ENCODE measurements at regions not wholly inside any gene's neighbourhood (a gene's known extent, or its start where the extent isn't known, plus 50 kb on each side); places are given as distances from the start of the nearest gene placed in this dataset.
"Not testable (repeated sequence)": the region's sequence is repeated elsewhere in the genome, so short reads cannot be mapped to it uniquely, and the experiment has no call there.

DNA sequence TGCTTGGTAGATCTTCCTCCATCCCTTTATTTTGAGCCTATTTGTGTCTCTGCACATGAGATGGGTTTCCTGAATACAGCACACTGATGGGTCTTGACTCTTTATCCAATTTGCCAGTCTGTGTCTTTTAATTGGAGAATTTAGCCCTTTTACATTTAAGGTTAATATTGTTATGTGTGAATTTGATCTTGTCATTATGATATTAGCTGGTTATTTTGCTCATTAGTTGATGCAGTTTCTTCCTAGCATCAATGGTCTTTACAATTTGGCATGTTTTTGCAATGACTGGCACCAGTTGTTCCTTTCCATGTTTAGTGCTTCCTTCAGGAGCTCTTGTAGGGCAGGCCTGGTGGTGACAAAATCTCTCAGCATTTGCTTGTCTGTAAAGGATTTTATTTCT, 72.4 kb downstream of the HNRNPD start:
- not testable (repeated sequence) for DNase-seq (ENCODE audit: low read depth in 2 of 2)

GRCh38 chr4:82293304-82293703, 80.5 kb downstream of the HNRNPD start:
- DNase-seq (ENCODE audit: low read depth in 2 of 2) = peak in 1 of 2 donors; percentile 29

- no peak for DNase-seq (ENCODE audit: low read depth in 2 of 2)
Observed at GRCh38 chr4:82287720-82288119, 86.1 kb downstream of the HNRNPD start.

DNA sequence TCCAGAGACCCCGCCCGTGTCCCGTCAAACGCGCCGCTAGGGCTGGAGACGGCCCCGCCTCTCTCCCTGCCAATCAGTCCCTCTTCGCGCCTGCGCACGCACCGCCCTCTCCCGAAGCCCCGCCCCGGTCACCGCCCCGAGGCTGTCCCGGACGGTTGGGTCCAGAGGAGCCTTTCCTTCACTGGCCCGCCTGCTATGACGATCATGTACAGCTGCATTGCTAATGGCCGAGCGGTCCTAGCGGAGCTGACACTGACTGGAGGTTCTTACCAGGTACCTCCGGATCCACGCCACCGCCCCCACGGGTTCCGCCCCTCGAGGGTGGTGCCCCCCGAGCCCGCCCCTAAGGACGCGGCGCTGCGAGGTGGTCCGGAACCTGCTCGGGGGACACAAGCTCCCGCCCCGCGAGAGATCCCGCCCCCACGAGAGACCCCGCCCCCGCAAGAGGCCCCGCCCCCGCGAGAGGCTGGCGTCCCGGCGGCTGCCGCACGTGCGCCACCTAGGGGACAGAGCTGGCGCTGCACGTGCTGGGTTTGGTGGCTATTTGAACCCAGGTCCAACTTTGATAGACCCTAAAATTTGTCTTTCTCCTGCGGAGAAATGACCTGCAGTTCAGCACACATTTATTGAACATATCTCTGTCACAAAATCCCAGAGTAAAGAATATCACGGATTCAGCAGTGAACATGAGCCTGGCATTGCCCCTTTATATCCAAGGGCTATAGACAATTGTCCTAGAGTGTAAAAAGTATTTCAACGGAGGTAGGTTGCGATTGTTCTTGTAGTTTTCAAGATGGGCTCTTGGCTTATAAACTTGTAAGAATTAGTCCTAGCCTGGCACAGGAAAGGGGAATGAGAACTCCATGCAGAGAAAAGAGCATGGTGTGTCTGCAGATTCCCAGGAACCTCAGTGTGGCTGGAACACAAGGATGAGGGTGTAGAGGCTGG, 88.7 kb downstream of the HNRNPD start:
- peak; percentile 97 to 98 for DNase-seq (ENCODE audit: low read depth in 2 of 2)

DNA sequence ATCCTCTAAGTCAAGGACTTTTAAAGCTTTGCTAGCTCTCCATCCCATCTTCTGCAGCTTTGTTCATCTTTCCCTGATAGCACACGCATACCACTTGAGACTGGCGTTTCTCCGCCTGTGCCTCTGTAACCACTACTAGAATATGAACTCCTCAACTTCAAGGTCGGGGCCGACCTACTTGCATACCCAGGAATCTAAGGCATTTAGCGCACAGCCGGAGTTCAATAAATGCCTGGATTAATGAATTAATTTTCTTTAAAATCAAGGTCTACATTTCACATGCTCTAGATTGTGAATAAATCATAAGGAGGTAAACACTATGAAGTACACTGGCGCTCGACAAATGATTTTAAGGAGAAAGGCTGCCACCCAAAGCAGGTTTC, 89.3 kb downstream of the HNRNPD start:
- no peak for DNase-seq (ENCODE audit: low read depth in 2 of 2)

DNA sequence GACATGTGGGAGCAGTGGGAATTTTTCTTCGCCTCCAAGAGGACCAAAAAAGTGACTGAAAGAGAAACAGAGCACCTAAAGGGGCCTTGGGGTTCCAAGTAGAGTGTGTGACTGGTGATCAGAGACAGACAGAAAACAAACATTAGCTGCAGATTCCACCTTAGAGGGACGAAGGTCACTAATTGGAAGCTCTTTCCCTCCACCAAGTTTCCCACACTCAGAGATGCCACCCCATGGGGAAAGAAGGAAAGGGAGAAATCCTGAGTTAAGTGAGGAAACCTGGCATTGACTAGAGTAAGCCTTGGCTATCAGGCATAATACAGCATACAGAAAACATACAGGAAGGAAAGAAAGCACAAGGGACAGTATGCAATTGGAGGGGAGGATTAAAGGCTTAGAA, 90.9 kb downstream of the HNRNPD start:
- no peak for DNase-seq (ENCODE audit: low read depth in 2 of 2)

DNA sequence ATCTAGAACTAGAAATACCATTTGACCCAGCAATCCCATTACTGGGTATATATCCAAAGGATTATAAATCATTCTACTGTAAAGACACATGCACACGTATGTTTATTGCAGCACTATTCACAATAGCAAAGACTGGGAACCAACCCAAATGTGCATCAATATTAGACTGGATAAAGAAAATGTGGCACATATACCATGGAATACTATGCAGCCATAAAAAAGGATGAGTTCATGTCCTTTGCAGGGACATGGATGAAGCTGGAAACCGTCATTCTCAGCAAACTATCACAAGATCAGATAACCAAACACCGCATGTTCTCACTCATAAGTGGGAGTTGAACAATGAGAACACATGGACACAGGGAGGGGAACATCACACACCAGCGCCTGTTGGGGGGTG, 94.2 kb downstream of the HNRNPD start:
- not testable (repeated sequence) for DNase-seq (ENCODE audit: low read depth in 2 of 2)

GRCh38 chr4:82276332-82276640, 97.5 kb downstream of the HNRNPD start:
- no peak for DNase-seq (ENCODE audit: low read depth in 2 of 2)

- no peak for DNase-seq (ENCODE audit: low read depth in 2 of 2)
Observed at GRCh38 chr4:82275431-82276331, 98.1 kb downstream of the HNRNPD start.

DNA sequence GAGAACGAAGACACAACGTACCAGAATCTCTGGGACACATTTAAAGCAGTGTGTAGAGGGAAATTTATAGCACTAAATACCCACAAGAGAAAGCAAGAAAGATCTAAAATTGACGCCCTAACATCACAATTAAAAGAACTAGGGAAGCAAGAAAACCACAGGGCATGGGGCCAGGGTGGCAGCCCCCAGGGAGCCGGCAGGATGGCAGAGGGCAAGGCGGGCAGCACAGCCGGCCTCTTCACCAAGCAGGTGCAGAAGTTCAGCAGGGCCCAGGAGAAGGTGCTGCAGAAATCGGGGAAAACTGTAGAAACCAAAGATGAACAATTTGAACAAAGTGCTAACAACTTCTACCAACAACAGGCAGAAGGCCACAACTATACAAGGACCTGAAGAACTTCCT, 99.1 kb downstream of the HNRNPD start:
- DNase-seq (ENCODE audit: low read depth in 2 of 2) = not testable (repeated sequence)

DNA sequence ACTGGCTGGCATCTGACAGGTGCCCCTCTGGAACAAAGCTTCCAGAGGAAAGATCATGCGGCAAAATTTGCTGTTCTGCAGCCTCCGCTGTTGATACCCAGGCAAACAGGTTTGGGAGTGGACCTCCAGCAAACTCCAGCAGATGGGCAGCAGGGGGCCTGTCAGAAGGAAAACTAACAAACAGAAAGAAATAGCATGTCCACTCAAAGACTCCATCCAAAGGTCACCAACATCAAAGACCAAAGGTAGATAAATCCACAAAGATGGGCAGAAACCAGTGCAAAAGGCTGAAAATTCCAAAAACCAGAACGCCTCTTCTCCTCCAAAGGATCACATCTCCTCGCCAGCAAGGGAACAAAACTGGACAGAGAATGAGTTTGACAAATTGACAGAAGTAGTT, 101.3 kb downstream of the HNRNPD start:
- not testable (repeated sequence) for DNase-seq (ENCODE audit: low read depth in 2 of 2)

GRCh38 chr4:82271915-82272480, 101.8 kb downstream of the HNRNPD start:
- not testable (repeated sequence) for DNase-seq (ENCODE audit: low read depth in 2 of 2)

DNA sequence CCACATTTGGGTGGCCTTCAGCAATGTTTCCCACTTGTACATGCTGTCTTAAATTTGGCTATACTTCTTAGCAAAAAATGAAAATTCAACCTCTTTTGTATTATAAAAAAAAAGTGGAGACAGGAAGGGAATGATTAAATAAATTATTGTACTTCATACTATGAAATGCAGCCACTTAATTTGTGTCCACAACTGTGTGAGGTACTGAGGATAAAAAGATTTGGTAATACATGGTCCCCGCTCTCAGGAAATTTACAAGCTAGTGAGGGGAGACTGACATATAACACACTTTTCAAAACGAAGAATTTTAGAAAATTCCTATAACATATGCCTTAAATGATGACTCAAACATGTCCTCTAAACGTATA, 105.0 kb downstream of the HNRNPD start:
- DNase-seq (ENCODE audit: low read depth in 2 of 2) = no peak

DNA sequence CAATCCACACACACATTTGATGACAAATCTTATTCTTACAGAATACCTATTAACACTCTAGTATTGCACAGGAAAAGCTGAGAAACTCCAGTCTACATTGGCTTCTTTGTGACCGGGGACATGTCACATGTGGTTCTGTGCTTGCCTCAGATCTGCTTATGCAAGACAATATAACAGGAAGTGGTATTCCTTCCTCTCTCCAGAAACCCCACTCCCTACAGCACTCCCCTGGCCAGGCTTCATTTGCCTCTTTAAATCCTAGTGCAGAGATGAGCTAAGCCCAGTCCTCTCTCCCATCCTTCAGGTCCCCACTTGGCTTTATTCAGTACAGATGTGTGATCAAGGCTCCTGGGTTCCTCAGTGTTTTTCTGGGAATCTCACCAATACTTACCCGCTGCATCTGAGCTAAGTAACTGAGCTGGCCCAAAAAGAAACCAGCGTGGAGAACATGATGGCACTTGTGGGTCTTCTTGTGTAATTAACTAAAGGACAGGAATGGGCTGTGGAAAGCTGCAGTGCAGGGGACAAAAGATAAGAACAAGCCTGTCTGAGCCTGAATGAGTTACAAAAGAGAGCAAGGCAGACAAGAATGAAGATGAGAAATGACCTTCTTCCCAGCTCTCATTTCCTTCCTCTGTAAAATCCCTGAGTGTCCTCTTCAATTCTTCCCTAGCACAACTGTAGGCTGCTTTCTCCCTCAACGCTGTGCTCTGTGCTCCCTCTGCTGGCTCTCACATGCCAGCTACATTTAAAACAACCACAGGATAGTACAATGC, 105.6 kb downstream of the HNRNPD start:
- peak; percentile 8 for DNase-seq (ENCODE audit: low read depth in 2 of 2)

DNA sequence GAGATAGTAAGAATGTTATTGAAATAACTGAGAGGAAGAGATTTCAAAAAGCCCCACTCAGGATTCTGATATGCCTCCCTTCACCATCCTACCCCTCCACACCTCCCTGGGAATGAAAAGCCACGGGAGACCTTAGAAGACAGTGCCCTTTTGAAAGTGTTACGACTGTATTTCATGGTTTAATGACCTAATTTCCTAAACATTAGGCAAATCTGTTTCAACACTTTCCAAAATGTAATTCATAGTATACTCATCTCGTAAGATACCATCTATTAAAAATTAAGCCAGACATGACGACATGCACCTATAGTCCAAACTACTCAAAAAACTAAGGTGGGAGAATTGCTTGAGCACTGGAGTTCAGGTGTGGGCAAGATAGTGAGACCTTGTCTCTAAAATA, 106.3 kb downstream of the HNRNPD start:
- DNase-seq (ENCODE audit: low read depth in 2 of 2) = no peak

DNA sequence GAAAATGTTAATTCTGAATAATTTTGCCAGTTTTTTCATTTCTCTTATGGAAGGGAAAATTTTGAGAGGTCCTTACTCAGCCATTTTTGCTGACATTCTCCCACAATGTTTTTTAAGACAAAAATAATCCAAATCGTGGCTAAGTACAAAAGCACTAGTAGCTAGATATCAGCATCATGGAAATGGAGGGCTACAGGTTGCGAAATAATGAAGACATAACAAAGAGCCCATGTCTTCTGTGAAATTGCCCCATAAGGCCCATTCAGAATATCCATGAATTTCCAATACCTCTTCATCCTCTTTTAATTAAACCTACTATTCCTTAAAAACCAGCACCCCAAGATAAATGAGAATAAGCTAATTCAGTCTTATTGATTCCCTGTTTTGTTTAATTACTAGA, 107.4 kb downstream of the HNRNPD start:
- DNase-seq (ENCODE audit: low read depth in 2 of 2) = no peak

DNA sequence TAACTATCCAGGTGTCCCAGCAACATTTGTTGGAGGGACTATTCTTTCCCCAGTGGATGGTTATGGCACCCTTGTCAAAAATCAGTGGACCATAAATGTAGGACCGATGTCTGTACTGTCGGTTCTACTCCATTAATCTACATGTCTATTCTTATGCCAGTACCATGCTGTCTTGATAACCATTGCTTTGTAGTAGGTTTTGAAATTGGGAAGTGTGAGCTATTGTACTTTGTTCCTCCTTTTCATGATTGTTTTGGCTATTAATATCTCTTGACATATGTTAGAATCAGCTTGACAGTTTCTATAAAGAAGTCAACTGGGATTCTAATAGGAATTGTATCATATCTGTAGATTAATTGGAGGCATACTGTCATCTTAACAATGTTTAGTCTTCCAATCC, 112.7 kb downstream of the HNRNPD start:
- no peak for DNase-seq (ENCODE audit: low read depth in 2 of 2)

DNA sequence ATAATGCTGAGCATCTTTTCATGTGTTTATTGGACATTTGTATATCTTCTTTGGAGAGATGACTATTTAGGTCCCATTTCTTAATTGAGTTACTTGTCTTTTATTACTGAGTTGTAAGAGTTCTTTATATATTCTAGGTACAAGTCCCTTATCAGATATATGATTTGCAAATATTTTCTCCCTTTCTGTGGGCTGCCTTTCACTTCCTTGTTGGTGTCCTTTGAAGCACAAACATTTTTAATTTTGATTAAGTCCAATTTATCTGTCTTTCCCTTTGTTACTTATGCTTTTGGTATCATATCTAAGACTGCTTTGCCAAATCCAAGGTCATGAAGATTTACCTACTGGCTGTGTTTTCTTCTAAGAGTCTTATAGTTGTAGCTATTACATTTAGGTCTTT, 113.2 kb downstream of the HNRNPD start:
- no peak for DNase-seq (ENCODE audit: low read depth in 2 of 2)

DNA sequence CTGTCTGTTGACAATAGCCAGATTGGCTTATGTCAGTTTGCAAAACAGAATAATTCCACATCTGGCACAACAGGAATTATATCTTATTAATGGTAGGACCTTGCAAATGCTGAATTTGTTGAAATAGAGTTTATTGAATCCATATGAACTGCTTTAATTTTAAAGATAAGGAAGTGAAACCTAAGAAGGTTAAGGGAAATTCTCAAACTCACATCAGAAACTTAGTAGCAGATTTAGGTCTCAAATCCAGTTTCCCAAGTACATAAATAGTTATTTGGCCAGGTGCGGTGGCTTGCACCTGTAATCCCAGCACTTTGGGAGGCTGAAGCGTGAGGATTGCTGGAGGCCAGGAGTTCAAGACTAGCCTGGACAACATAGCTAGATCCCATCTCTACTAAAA, 117.1 kb downstream of the HNRNPD start:
- DNase-seq (ENCODE audit: low read depth in 2 of 2) = no peak

- DNase-seq (ENCODE audit: low read depth in 2 of 2) = no peak
Observed at GRCh38 chr4:82255657-82256056, 118.1 kb downstream of the HNRNPD start.

DNA sequence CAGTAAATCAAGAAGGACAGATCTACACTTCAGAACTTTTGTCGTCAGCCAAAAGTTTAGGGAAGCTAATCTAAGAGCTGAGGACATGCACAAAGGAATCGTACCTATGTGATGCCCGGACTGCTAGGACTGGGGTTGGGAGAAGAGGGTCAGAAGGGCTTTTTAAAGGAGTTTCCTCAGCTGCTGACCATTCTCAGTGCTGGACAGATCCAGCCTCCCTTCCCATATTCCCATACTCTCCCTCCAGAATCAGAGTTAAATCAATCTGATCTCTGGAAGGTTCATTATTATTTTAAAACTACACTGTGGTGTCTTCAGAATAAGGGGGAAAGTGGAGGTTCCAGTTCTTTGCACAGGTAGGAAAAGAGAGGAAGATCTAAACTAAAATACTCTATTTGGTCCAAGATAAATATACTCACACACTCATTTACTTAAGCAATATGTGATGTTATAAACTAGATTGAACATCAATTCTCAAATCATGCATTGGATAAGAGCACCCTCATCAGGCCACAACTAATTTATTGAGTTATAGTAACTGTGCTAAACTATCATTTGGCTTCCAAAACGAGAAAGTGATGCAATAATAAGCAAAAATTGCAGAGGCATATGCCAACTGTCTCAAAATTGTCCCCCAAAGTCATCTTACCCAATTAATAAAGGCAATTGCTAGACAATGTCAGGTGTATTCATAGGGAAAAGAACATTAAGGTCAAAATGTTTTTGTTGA, 124.7 kb downstream of the HNRNPD start:
- no peak for DNase-seq (ENCODE audit: low read depth in 2 of 2)

All from stimulated activated CD8-positive, alpha-beta memory T cell treated with anti-CD3 and anti-CD28 coated beads, Interleukin-7, amount 100 ng/mL, for 4 hours (primary cell).